K562 (cell line): ENCODE measurements at regions not wholly inside any gene's neighbourhood (a gene's known extent, or its start where the extent isn't known, plus 50 kb on each side); places are given as distances from the start of the nearest gene placed in this dataset.

Experiments
- ARID3A ChIP-seq: IDR thresholded peaks from 2 replicates; pipeline ENCODE4 v1.6.1; 2012; ENCODE audit warnings: low read depth, low read length, improper control_type of control experiment, borderline replicate concordance
- CLOCK ChIP-seq: fragments of 250-450 bp; sonication (Bioruptor Pico); IDR thresholded peaks from 2 replicates; pipeline ENCODE4 v1.4.0; 2020; ENCODE audit warnings: mild to moderate bottlenecking, moderate library complexity, borderline replicate concordance
- CREB3L1 ChIP-seq: fragments of 450-650 bp; IDR thresholded peaks from 2 replicates; pipeline ENCODE4 v1.6.1; 2014; ENCODE audit warnings: low read depth, mild to moderate bottlenecking, moderate library complexity, borderline replicate concordance
- JUN ChIP-seq, 2 experiments: sonication (generic) in 1 of 2; formaldehyde crosslinking in 1 of 2; IDR thresholded peaks; 2 replicates each; pipeline versions ENCODE4 v1.6.1 to v1.8.0; 2012 to 2022; ENCODE audit warnings: borderline replicate concordance in 2 of 2, mild to moderate bottlenecking in 2 of 2, improper control_type of control experiment in 1 of 2, low read depth in 1 of 2, low read length in 1 of 2, missing genetic modification reagents in 1 of 2
- KLF1 ChIP-seq: fragments of 450-650 bp; IDR thresholded peaks from 2 replicates; pipeline ENCODE4 v1.6.1; 2016; ENCODE audit warnings: missing genetic modification characterization, missing compliant biosample characterization
- L3MBTL2 ChIP-seq: fragments of 450-650 bp; IDR thresholded peaks from 2 replicates; pipeline ENCODE4 v1.6.1; 2016; ENCODE audit warnings: mild to moderate bottlenecking, moderate library complexity
- MCM5 ChIP-seq: fragments of 450-650 bp; IDR thresholded peaks from 2 replicates; pipeline ENCODE4 v1.6.1; 2016; ENCODE audit warnings: low read depth
- MEF2A ChIP-seq: IDR thresholded peaks from 2 replicates; pipeline ENCODE4 v1.6.1; 2011; ENCODE audit warnings: low read depth, mild to moderate bottlenecking, low read length, moderate library complexity; ENCODE audit not compliant: control insufficient read depth
- NCOA2 ChIP-seq, 2 experiments: fragments of 450-650 bp; IDR thresholded peaks; 2 replicates each; pipeline ENCODE4 v1.6.1; 2018; ENCODE audit warnings: mild to moderate bottlenecking in 2 of 2, moderate library complexity in 1 of 2; ENCODE audit not compliant: partially characterized antibody in 2 of 2
- NFRKB ChIP-seq: fragments of 450-650 bp; IDR thresholded peaks from 2 replicates; pipeline ENCODE4 v1.6.1; 2016; ENCODE audit warnings: low read depth
- RBM25 ChIP-seq: fragments of 200-400 bp; formaldehyde crosslinking; IDR thresholded peaks from 2 replicates; pipeline ENCODE4 v1.6.1; 2018; ENCODE audit warnings: low read length, low read depth, moderate library complexity; ENCODE audit not compliant: severe bottlenecking
- SAFB2 ChIP-seq: fragments of 200-400 bp; formaldehyde crosslinking; IDR thresholded peaks from 2 replicates; pipeline ENCODE4 v1.6.1; 2018; ENCODE audit warnings: borderline replicate concordance, low read length, low read depth, moderate library complexity; ENCODE audit not compliant: severe bottlenecking
- TARDBP ChIP-seq: fragments of 450-650 bp; IDR thresholded peaks from 2 replicates; pipeline ENCODE4 v1.6.1; 2016
- TCF7 ChIP-seq: sonication (generic); IDR thresholded peaks from 2 replicates; pipeline ENCODE4 v1.6.1; 2016; ENCODE audit warnings: antibody characterized with exemption, borderline replicate concordance
- TRIM28 ChIP-seq: fragments of 450-650 bp; IDR thresholded peaks from 2 replicates; pipeline ENCODE4 v1.6.1; 2017
- TF ChIP-seq, protein P1 (sequence below): sonication (generic); formaldehyde crosslinking; IDR thresholded peaks from 2 replicates; pipeline ENCODE4 v1.8.1; 2022; ENCODE audit warnings: missing genetic modification reagents

DNA sequence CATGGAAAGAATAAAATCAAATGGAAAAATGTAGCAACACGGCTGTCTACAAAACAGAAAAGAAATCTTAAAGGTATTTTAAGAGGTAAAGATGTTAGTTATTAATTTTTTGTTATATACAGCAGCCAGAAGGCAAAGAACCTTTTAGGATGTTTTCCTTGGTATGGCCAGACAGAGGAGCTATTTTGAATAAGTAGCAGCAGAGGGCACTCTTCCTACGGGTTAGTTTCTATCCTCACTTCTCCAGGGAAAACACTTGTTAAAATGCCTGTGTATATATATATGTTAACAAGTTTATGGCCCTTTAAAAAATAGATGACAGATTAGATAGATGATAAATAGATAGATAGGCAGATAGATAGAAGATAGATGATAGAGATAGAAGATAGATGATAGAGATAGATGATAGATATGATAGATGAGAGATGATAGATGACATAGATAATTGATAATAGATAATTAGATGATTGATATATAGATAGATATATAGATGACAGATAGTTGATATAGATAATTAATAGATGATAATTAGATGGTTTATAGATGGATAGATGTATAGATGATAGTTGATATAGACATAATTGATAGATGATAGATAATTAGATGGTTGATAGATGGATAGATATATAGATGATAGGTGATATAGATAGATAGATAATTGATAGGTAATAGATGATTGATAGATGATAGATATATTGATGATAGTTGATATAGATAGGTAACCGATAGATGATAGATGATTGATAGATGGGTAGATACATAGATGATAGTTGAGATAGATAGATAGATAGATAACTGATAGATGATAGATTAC is 57.8 kb upstream of the WIPF3 start (continued):
- no peak for TF ChIP-seq CLOCK (CRISPR knock-in tag)
- TF ChIP-seq NCOA2 (IDR thresholded peaks at IDR 0.05; ENCODE audit: partially characterized antibody in 2 of 2), result peak in 1 of 2 experiments; percentile 48
- no peak for TF ChIP-seq KLF1
- no peak for TF ChIP-seq TRIM28
- no peak for TF ChIP-seq RBM25
- TF ChIP-seq L3MBTL2, result no peak
- TF ChIP-seq MCM5, result no peak
- TF ChIP-seq SAFB2, result no peak
- no peak for TF ChIP-seq TCF7
- TF ChIP-seq ARID3A, result no peak
- TF ChIP-seq, protein P1, sequence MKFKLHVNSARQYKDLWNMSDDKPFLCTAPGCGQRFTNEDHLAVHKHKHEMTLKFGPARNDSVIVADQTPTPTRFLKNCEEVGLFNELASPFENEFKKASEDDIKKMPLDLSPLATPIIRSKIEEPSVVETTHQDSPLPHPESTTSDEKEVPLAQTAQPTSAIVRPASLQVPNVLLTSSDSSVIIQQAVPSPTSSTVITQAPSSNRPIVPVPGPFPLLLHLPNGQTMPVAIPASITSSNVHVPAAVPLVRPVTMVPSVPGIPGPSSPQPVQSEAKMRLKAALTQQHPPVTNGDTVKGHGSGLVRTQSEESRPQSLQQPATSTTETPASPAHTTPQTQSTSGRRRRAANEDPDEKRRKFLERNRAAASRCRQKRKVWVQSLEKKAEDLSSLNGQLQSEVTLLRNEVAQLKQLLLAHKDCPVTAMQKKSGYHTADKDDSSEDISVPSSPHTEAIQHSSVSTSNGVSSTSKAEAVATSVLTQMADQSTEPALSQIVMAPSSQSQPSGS (CRISPR knock-in tag), result no peak
- no peak for TF ChIP-seq TARDBP
- TF ChIP-seq JUN (IDR thresholded peaks at IDR 0.05; ENCODE audit: borderline replicate concordance, low read depth, low read length), result no peak
- TF ChIP-seq JUN (CRISPR knock-in tag; IDR thresholded peaks at IDR 0.05; ENCODE audit: borderline replicate concordance), result no peak
- TF ChIP-seq CREB3L1, result no peak
- TF ChIP-seq NFRKB, result no peak
- no peak for TF ChIP-seq MEF2A
